A549 (cell line): ENCODE measurements at regions not wholly inside any gene's neighbourhood (a gene's known extent, or its start where the extent isn't known, plus 50 kb on each side); places are given as distances from the start of the nearest gene placed in this dataset.

Source experiments
- PHF8 ChIP-seq: fragments of 200-600 bp; sonication (generic); IDR thresholded peaks from 2 replicates; pipeline ENCODE4 v1.6.1; 2016; ENCODE audit warnings: low read depth, mild to moderate bottlenecking, antibody characterized with exemption, moderate library complexity, borderline replicate concordance
- SREBF2 ChIP-seq: fragments of 450-650 bp; IDR thresholded peaks from 2 replicates; pipeline ENCODE4 v1.6.1; 2014; ENCODE audit warnings: mild to moderate bottlenecking, moderate library complexity

GRCh38 chr11:70727899-70728620, 329.7 kb downstream of the CTTN start:
- TF ChIP-seq PHF8 (no peak), SREBF2 (no peak)
